HL-60 (cell line): ENCODE measurements at regions not wholly inside any gene's neighbourhood (a gene's known extent, or its start where the extent isn't known, plus 50 kb on each side); places are given as distances from the start of the nearest gene placed in this dataset.

Experiments used
- DNase-seq, 2 experiments: peaks; one replicate each; pipeline ENCODE4 v3.0.0-alpha.2; 2010 to 2020; ENCODE audit warnings: low read depth in 1 of 2, low spot score in 1 of 2
- H3K27ac ChIP-seq: fragments of 250-450 bp; sonication (Bioruptor Pico); replicated peaks from 2 replicates; pipeline ENCODE4 v1.5.1; 2020; ENCODE audit warnings: mild to moderate bottlenecking, moderate library complexity
- H3K27me3 ChIP-seq: fragments of 250-450 bp; sonication (Bioruptor Pico); 2 replicates; pipeline ENCODE4 v1.5.1; 2021; ENCODE audit warnings: mild to moderate bottlenecking, moderate library complexity; ENCODE audit not compliant: insufficient read depth, poor library complexity, severe bottlenecking
- H3K4me3 ChIP-seq: replicated peaks from 2 replicates; pipeline ENCODE4 v1.5.1; 2011; ENCODE audit warnings: mild to moderate bottlenecking, control low read depth, low read length; ENCODE audit not compliant: insufficient read depth
- GABPA ChIP-seq: IDR thresholded peaks from 2 replicates; pipeline ENCODE4 v1.6.1; 2012; ENCODE audit warnings: low read depth
- POLR2AphosphoS5 ChIP-seq: IDR thresholded peaks from 2 replicates; pipeline ENCODE4 v1.6.1; 2012; ENCODE audit warnings: low read depth
- SPI1 ChIP-seq: IDR thresholded peaks from 2 replicates; pipeline ENCODE4 v1.6.1; 2012; ENCODE audit warnings: low read depth, mild to moderate bottlenecking, borderline replicate concordance
- TF ChIP-seq, protein P1 (sequence below): IDR thresholded peaks from 2 replicates; pipeline ENCODE4 v1.6.1; 2012; ENCODE audit warnings: low read depth; ENCODE audit not compliant: insufficient replicate concordance
- TF ChIP-seq, protein P2 (sequence below): IDR thresholded peaks from one replicate; pipeline ENCODE4 v1.5.1; 2011; ENCODE audit warnings: low read length, control low read depth, inconsistent platforms; ENCODE audit not compliant: insufficient read depth

GRCh38 chr9:115301581-115301980, 183.6 kb upstream of the TNC start:
- DNase-seq = no peak
- Histone ChIP-seq H3K27ac (no peak overlapping the region), H3K27me3 (no peaks in the 10 kb centered on the region), H3K4me3 (no peak overlapping the region)
- TF ChIP-seq, protein P1, sequence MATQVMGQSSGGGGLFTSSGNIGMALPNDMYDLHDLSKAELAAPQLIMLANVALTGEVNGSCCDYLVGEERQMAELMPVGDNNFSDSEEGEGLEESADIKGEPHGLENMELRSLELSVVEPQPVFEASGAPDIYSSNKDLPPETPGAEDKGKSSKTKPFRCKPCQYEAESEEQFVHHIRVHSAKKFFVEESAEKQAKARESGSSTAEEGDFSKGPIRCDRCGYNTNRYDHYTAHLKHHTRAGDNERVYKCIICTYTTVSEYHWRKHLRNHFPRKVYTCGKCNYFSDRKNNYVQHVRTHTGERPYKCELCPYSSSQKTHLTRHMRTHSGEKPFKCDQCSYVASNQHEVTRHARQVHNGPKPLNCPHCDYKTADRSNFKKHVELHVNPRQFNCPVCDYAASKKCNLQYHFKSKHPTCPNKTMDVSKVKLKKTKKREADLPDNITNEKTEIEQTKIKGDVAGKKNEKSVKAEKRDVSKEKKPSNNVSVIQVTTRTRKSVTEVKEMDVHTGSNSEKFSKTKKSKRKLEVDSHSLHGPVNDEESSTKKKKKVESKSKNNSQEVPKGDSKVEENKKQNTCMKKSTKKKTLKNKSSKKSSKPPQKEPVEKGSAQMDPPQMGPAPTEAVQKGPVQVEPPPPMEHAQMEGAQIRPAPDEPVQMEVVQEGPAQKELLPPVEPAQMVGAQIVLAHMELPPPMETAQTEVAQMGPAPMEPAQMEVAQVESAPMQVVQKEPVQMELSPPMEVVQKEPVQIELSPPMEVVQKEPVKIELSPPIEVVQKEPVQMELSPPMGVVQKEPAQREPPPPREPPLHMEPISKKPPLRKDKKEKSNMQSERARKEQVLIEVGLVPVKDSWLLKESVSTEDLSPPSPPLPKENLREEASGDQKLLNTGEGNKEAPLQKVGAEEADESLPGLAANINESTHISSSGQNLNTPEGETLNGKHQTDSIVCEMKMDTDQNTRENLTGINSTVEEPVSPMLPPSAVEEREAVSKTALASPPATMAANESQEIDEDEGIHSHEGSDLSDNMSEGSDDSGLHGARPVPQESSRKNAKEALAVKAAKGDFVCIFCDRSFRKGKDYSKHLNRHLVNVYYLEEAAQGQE = no peak
- TF ChIP-seq SPI1 = no peak

DNA sequence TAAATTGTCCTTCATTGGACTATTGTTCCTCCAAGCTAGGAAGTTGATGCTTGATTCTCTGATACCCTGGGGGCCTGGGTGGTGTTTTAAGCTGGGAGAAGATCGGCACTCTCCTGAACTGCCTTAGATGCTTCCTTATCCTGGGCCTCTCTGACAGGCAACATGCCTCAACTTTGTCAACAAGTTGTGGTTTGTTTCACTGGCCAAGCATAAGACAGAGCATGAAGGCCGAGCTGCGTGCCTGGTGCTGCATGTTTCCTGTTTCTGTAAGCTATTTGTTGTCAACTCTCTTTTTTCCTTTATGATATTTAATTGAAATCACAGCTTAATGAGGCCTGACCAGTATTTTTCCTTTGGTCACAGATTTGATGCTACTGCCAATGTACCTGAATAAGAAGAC, 187.6 kb upstream of the TNC start:
- no peak overlapping the region for H3K27ac ChIP-seq
- TF ChIP-seq GABPA (no peak), POLR2AphosphoS5 (no peak), SPI1 (no peak)
- TF ChIP-seq, protein P2, sequence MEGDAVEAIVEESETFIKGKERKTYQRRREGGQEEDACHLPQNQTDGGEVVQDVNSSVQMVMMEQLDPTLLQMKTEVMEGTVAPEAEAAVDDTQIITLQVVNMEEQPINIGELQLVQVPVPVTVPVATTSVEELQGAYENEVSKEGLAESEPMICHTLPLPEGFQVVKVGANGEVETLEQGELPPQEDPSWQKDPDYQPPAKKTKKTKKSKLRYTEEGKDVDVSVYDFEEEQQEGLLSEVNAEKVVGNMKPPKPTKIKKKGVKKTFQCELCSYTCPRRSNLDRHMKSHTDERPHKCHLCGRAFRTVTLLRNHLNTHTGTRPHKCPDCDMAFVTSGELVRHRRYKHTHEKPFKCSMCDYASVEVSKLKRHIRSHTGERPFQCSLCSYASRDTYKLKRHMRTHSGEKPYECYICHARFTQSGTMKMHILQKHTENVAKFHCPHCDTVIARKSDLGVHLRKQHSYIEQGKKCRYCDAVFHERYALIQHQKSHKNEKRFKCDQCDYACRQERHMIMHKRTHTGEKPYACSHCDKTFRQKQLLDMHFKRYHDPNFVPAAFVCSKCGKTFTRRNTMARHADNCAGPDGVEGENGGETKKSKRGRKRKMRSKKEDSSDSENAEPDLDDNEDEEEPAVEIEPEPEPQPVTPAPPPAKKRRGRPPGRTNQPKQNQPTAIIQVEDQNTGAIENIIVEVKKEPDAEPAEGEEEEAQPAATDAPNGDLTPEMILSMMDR = no peak
- TF ChIP-seq, protein P1 = no peak
- no peaks in the 10 kb centered on the region for H3K27me3 ChIP-seq
- H3K4me3 ChIP-seq = no peak overlapping the region
- no peak for DNase-seq

- Histone ChIP-seq H3K4me3 (no peak overlapping the region), H3K27me3 (no peaks in the 10 kb centered on the region), H3K27ac (no peak overlapping the region)
- no peak for DNase-seq
- TF ChIP-seq SPI1 (no peak), GABPA (no peak), POLR2AphosphoS5 (no peak)
- TF ChIP-seq, protein P1 = no peak
- TF ChIP-seq, protein P2 = no peak
These were observed 188.9 kb upstream of the TNC start for GRCh38 chr9:115306865-115307264.

- Histone ChIP-seq H3K4me3 (no peak overlapping the region), H3K27me3 (no peaks in the 10 kb centered on the region), H3K27ac (no peak overlapping the region)
- TF ChIP-seq POLR2AphosphoS5 (no peak), SPI1 (no peak), GABPA (no peak)
- TF ChIP-seq, protein P2 = no peak
- TF ChIP-seq, protein P1 = no peak
- no peak for DNase-seq
These were observed 195.6 kb upstream of the TNC start for GRCh38 chr9:115313545-115313944.
